NCI-H446 (cell line): ENCODE measurements at regions not wholly inside any gene's neighbourhood (a gene's known extent, or its start where the extent isn't known, plus 50 kb on each side); places are given as distances from the start of the nearest gene placed in this dataset.
A peak's percentile ranks its signal among the peaks of the same experiment; 100 is the strongest.

Experiments used
- DNase-seq, 2 experiments: peaks; one replicate each; lab custom pipeline; 2025; lab: John Stamatoyannopoulos, UW

- DNase-seq = no peak
Observed at GRCh38 chr5:144831650-144832049, 661.0 kb downstream of the KCTD16 start.

- no peak for DNase-seq
Observed at GRCh38 chr5:144822503-144822902, 651.8 kb downstream of the KCTD16 start.

GRCh38 chr5:144820278-144820677, 649.6 kb downstream of the KCTD16 start:
- no peak for DNase-seq

DNA sequence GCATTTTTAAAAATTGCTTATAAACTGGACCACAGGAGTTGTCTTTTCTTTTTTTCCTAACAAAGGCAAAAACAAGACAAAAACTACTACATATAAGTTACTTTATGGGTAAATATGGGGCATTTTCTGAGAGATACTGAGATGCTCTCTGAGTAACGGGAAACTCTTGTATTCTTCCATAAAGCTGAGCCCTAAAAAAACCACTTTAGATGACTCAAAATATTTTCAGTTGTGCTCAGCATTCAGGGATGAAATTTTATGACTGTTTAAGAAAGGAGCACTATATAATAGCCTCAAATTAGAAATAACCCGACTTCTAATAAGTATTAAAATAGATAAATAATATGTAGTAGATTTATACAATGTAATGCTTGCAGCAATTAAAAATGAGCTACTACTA, 644.5 kb downstream of the KCTD16 start:
- no peak for DNase-seq

DNA sequence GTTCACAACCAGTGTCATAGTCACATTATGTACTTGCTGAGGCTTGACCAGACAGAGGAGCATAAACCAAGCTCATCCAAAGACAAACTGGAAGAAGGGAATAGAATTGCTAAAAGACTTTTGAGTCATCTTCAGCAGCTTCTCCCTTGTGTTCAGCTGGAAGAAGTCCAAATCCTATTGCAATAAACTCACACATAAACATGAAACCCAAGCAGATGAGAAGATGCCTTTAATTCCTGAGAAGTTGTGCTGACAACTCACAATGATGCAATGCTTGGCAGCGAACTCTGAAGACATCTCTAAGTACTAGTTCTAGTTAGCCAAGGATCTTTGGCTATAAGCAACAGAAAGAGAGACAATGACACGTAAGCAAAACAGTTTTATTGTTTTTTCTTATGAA, 642.1 kb downstream of the KCTD16 start:
- DNase-seq = peak in 1 of 2 experiments; percentile 66

DNA sequence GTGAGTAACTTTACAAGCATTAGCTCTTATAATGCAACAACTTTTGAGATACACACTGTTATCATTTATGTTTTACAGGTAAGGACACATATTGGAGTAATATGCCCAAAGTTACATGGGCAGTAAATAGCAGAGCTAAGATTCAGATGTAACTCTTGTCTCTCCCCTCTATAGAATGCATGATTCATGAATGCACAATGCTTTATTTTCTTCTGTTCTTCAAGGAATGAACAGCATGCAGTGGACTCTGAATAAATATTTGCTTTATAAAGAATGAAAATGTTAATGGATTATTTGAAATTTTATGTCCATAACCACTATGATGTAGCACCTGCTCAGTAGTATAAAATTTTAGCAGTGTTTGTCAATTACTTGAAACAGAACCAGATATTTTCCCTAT, 629.5 kb downstream of the KCTD16 start:
- DNase-seq = no peak

DNA sequence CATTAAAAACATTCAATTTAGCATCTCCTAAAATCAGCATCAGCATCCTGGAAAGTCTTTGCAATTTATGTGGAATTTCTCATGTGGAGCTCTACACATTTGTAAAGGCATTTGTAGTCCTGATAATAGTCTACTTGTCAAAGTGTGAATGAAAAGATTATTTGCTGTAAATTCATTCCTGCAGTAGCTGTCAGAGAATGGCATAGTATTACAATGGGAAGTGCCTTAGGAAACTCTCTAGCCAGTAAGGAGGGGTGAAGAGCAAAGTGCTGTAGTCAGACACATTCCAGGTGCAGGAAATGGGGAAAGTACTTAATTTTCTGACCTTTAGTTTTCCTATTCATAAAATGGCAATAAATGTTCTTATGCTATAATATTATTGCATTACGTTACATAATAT, 627.9 kb downstream of the KCTD16 start:
- no peak for DNase-seq

DNA sequence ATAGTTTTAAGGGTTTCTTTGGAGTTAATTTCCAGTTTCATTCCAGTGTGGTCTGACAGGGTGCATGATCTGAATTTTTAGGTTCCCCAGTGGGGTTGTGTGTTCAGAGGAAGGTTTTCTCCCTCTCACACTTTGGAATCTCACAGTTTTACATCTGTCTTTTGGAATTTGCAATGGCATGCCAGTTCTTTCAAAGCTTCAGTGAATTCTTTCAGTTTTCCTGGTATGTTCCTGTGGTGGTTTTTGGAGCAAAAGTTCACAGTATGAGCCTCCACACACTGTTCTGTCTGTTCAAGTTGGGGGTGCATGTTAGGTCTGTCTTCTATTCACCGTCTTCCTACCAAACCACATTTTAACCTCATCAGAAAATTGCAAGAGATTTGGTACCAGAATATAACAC, 624.2 kb downstream of the KCTD16 start:
- no peak for DNase-seq

GRCh38 chr5:144788556-144788955, 617.9 kb downstream of the KCTD16 start:
- no peak for DNase-seq

DNA sequence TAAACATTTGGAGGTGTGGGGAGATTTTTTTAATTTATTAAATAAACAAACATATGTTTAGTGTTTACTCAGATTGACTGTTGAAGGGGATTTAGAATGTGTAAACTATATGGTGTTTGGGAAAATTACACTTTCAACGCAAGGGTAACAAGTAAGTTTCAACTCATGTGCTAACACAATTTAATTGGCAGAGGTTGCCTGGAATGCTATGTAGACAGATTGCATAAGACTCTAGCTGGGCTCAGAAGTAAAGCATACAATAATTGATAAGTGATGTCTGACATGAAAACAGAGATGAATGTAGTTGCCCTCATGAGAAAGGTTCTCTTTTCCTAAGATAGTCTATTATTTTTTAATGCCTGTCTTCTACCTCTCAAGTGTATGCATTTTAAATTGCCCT, 617.4 kb downstream of the KCTD16 start:
- no peak for DNase-seq

DNA sequence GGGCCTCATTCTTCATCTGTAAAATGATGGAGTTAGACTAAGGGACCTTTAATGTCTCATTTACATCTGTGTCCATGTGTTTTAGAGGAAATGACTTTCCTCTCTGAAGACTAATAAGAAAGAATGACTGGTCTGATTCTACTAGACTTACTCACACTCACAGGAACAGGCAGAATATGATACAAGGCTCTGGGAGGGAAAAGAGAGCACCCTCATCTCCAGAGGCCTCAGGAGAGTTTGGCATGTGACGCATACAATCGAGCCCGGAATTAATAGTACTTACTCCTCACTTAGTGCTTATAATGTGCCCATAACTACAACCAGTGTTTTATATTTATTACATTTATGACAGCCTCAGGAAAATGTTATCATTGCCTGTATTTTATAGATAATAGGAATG, 608.7 kb downstream of the KCTD16 start:
- no peak for DNase-seq

- no peak for DNase-seq
Observed at GRCh38 chr5:144778561-144778960, 607.9 kb downstream of the KCTD16 start.

GRCh38 chr5:144774197-144774596, 603.5 kb downstream of the KCTD16 start:
- no peak for DNase-seq

- DNase-seq = no peak
Observed at GRCh38 chr5:144773628-144774027, 603.0 kb downstream of the KCTD16 start.

GRCh38 chr5:144771802-144772201, 601.1 kb downstream of the KCTD16 start:
- no peak for DNase-seq

GRCh38 chr5:144742361-144742760, 571.7 kb downstream of the KCTD16 start:
- no peak for DNase-seq

- peak; percentile 1 to 39 for DNase-seq
Observed at GRCh38 chr5:144731786-144732185, 561.1 kb downstream of the KCTD16 start.

GRCh38 chr5:144712090-144712489, 541.4 kb downstream of the KCTD16 start:
- DNase-seq = no peak

- DNase-seq = no peak
Observed at GRCh38 chr5:144711172-144711571, 540.5 kb downstream of the KCTD16 start.

- no peak for DNase-seq
Observed at GRCh38 chr5:144710637-144711036, 540.0 kb downstream of the KCTD16 start.

DNA sequence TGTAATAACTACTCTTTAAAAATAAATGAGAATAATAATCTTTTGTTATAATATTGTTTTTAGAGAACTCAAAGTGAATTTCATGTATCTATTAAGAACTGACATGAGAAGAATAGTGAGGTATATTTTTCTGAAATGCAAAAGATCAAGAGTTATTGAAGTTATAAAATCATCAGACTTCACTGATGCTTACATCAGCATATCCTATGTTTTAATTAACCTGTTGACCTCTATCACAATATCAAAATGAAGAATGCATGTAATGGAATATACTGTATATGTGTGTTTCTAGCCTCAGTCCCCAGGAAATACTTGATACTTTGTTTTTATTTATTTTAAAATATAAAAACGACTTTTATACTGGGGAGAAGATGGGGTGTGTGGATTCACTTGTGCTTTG, 533.1 kb downstream of the KCTD16 start:
- DNase-seq = no peak

- DNase-seq = no peak
Observed at GRCh38 chr5:144698484-144698883, 527.8 kb downstream of the KCTD16 start.

DNA sequence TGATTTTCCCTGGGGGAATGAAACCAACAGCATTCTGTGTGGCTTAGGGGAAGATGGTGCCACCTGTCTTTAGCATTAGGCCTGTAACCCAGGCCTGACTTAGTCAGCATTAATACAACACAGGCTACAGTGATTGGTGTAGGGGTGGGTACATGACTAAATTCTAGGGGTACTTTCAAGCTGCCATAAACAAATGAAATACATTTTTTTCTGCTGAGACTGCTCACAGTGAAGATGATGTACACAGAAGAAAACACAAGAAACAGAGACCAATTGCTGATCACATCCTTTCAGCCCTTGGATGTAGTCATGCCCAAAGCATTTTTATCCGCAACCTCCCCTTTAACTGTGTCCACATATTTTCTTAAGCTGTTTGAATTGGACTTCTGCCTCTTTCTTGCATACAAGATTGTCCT, 527.2 kb downstream of the KCTD16 start:
- no peak for DNase-seq

GRCh38 chr5:144691936-144692335, 521.3 kb downstream of the KCTD16 start:
- DNase-seq = no peak

- no peak for DNase-seq
Observed at GRCh38 chr5:144684899-144685298, 514.2 kb downstream of the KCTD16 start.
